Neural progenitor cell (in vitro differentiated cells): ENCODE measurements at regions not wholly inside any gene's neighbourhood (a gene's known extent, or its start where the extent isn't known, plus 50 kb on each side); places are given as distances from the start of the nearest gene placed in this dataset.

ENCODE experiments used
- EZH2 ChIP-seq: fragments of 200-600 bp; sonication (generic); IDR thresholded peaks from 2 replicates; pipeline ENCODE4 v1.6.1; 2017; ENCODE audit warnings: antibody characterized with exemption, mild to moderate bottlenecking, moderate library complexity
- TF ChIP-seq, protein P1 (sequence below): fragments of 200-600 bp; sonication (generic); IDR thresholded peaks from 2 replicates; pipeline ENCODE4 v1.5.1; 2017; ENCODE audit warnings: antibody characterized with exemption, mild to moderate bottlenecking

DNA sequence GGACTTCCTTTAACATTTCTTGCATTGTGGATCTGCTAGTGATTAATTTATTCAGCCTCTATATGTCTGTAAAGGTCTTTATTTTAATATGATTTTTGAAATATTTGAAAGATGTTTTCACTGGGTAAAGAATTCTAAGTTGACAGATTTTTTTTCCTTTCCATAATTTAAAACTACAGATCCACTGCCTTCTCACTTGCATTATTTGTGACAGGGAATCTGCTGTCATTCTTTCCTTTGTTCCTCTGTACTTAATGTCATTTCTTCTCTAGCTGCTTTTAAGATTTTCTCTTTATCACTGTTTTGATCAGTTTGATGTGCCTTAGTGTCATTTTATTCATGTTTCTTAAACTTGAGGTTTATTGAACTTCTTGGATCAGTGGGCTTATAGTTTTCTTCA lies 159.9 kb downstream of the CYB561 start:
- TF ChIP-seq, protein P1, sequence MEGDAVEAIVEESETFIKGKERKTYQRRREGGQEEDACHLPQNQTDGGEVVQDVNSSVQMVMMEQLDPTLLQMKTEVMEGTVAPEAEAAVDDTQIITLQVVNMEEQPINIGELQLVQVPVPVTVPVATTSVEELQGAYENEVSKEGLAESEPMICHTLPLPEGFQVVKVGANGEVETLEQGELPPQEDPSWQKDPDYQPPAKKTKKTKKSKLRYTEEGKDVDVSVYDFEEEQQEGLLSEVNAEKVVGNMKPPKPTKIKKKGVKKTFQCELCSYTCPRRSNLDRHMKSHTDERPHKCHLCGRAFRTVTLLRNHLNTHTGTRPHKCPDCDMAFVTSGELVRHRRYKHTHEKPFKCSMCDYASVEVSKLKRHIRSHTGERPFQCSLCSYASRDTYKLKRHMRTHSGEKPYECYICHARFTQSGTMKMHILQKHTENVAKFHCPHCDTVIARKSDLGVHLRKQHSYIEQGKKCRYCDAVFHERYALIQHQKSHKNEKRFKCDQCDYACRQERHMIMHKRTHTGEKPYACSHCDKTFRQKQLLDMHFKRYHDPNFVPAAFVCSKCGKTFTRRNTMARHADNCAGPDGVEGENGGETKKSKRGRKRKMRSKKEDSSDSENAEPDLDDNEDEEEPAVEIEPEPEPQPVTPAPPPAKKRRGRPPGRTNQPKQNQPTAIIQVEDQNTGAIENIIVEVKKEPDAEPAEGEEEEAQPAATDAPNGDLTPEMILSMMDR, result no peak
- no peak for TF ChIP-seq EZH2
